SK-N-SH (cell line): ENCODE measurements at regions not wholly inside any gene's neighbourhood (a gene's known extent, or its start where the extent isn't known, plus 50 kb on each side); places are given as distances from the start of the nearest gene placed in this dataset.

Experiments
- CTCF ChIA-PET: fragments of 300-600, 350-600 bp; formaldehyde crosslinking; extraction: SDS; loops from one replicate; lab custom pipeline; 2021; lab: Yijun Ruan, JAX
- POLR2A ChIA-PET: fragments of 350-600 bp; sonication (Branson Sonifier 250); formaldehyde crosslinking; extraction: SDS; loops from one replicate; lab custom pipeline; 2020; ENCODE audit warnings: antibody characterized with exemption, inconsistent platforms; lab: Yijun Ruan, JAX
- DNase-seq: peaks from one replicate; pipeline ENCODE4 v3.0.0; 2012
- H2AFZ ChIP-seq: fragments of 200-600 bp; sonication (generic); 2 replicates; pipeline ENCODE4 v1.8.1; 2016; ENCODE audit warnings: antibody characterized with exemption, mild to moderate bottlenecking, low read depth
- H3F3A ChIP-seq: fragments of 200-600 bp; sonication (generic); replicated peaks from 2 replicates; pipeline ENCODE3; 2016; ENCODE audit warnings: antibody characterized with exemption, mild to moderate bottlenecking; ENCODE audit not compliant: insufficient read depth
- H3K27ac ChIP-seq, 2 experiments: fragments of 200-500 bp in 1 of 2; fragments of 200-600 bp in 1 of 2; sonication (Bioruptor generic) in 1 of 2; sonication (generic), shearing (Covaris generic) in 1 of 2; 2 replicates each; pipeline versions ENCODE4 v1.5.1 to v1.6.1; 2014 to 2016; ENCODE audit warnings: low read depth in 2 of 2, inconsistent platforms in 1 of 2, low read length in 1 of 2, mild to moderate bottlenecking in 1 of 2, mixed read lengths in 1 of 2
- H3K27me3 ChIP-seq: fragments of 200-600 bp; sonication (generic), shearing (Covaris generic); 2 replicates; pipeline ENCODE4 v1.6.1; 2016; ENCODE audit warnings: mixed run types; ENCODE audit not compliant: insufficient read depth
- H3K36me3 ChIP-seq, 2 experiments: fragments of 200-500 bp in 1 of 2; fragments of 200-600 bp in 1 of 2; sonication (Bioruptor generic) in 1 of 2; sonication (generic) in 1 of 2; replicated peaks in 1 of 2; 2 replicates each; pipeline versions ENCODE3 to v1.5.1; 2014 to 2016; ENCODE audit warnings: low read length in 1 of 2, mild to moderate bottlenecking in 1 of 2; ENCODE audit not compliant: insufficient read depth in 2 of 2, control insufficient read depth in 1 of 2
- H3K4me1 ChIP-seq, 2 experiments: fragments of 200-500 bp in 1 of 2; fragments of 200-600 bp in 1 of 2; sonication (Bioruptor generic) in 1 of 2; sonication (generic), shearing (Covaris generic) in 1 of 2; 2 replicates each; pipeline versions ENCODE4 v1.5.1 to v1.6.1; 2014 to 2016; ENCODE audit warnings: low read depth in 1 of 2, low read length in 1 of 2, mixed run types in 1 of 2; ENCODE audit not compliant: insufficient read depth in 2 of 2, control insufficient read depth in 1 of 2
- H3K4me2 ChIP-seq: fragments of 200-600 bp; sonication (generic), shearing (Covaris generic); 2 replicates; pipeline ENCODE4 v1.6.1; 2017; ENCODE audit warnings: mixed run types
- H3K4me3 ChIP-seq, 2 experiments: fragments of 200-500 bp in 1 of 2; fragments of 200-600 bp in 1 of 2; sonication (Bioruptor generic) in 1 of 2; sonication (generic), shearing (Covaris generic) in 1 of 2; 2 replicates each; pipeline versions ENCODE4 v1.5.1 to v1.8.1; 2014 to 2016; ENCODE audit warnings: low read depth in 2 of 2, inconsistent platforms in 1 of 2, low read length in 1 of 2, mild to moderate bottlenecking in 1 of 2, mixed read lengths in 1 of 2, moderate library complexity in 1 of 2
- H3K79me2 ChIP-seq: fragments of 200-600 bp; sonication (generic); 2 replicates; pipeline ENCODE4 v1.8.1; 2017; ENCODE audit warnings: mild to moderate bottlenecking; ENCODE audit not compliant: insufficient read depth
- H3K9ac ChIP-seq: fragments of 200-600 bp; sonication (generic); 2 replicates; pipeline ENCODE4 v1.6.1; 2017; ENCODE audit warnings: mixed run types
- H3K9me2 ChIP-seq: fragments of 200-600 bp; sonication (generic); 2 replicates; pipeline ENCODE4 v1.6.1; 2017; ENCODE audit warnings: mixed run types
- H3K9me3 ChIP-seq: fragments of 200-600 bp; sonication (generic); 2 replicates; pipeline ENCODE4 v1.6.1; 2017; ENCODE audit warnings: mixed run types, mild to moderate bottlenecking, moderate library complexity
- H4K20me1 ChIP-seq: fragments of 200-600 bp; sonication (generic); 2 replicates; pipeline ENCODE4 v1.6.1; 2017; ENCODE audit warnings: mild to moderate bottlenecking, mixed run types; ENCODE audit not compliant: insufficient read depth
- CHD2 ChIP-seq: fragments of 150-350 bp; IDR thresholded peaks from 2 replicates; pipeline ENCODE4 v1.6.1; 2018; ENCODE audit warnings: low read length; ENCODE audit not compliant: partially characterized antibody
- ELF1 ChIP-seq: IDR thresholded peaks from 2 replicates; pipeline ENCODE4 v1.4.0; 2012
- EZH2phosphoT487 ChIP-seq: fragments of 200-600 bp; sonication (generic); IDR thresholded peaks from 2 replicates; pipeline ENCODE4 v1.6.1; 2017; ENCODE audit warnings: low read depth, mixed run types, mild to moderate bottlenecking, antibody characterized with exemption, moderate library complexity, borderline replicate concordance
- GATA2 ChIP-seq: sonication (generic); formaldehyde crosslinking; IDR thresholded peaks from 2 replicates; pipeline ENCODE4 v1.5.0; 2020; ENCODE audit warnings: mild to moderate bottlenecking, missing genetic modification reagents
- JUND ChIP-seq: IDR thresholded peaks from 2 replicates; pipeline ENCODE4 v1.4.0; 2012
- NFIC ChIP-seq: IDR thresholded peaks from 2 replicates; pipeline ENCODE4 v1.4.0; 2012; ENCODE audit warnings: borderline replicate concordance
- NRF1 ChIP-seq: IDR thresholded peaks from 2 replicates; pipeline ENCODE4 v1.6.1; 2012; ENCODE audit warnings: low read depth, mild to moderate bottlenecking, low read length
- RCOR1 ChIP-seq: fragments of 150-350 bp; IDR thresholded peaks from 2 replicates; pipeline ENCODE4 v1.6.1; 2017; ENCODE audit warnings: antibody characterized with exemption, low read length
- RFX5 ChIP-seq: IDR thresholded peaks from 2 replicates; pipeline ENCODE4 v1.6.1; 2012; ENCODE audit warnings: mild to moderate bottlenecking, improper control_type of control experiment, low read length
- RXRA ChIP-seq: IDR thresholded peaks from 2 replicates; pipeline ENCODE4 v1.4.0; 2012; ENCODE audit warnings: low read depth, mild to moderate bottlenecking, borderline replicate concordance
- SIN3A ChIP-seq: IDR thresholded peaks from 2 replicates; pipeline ENCODE4 v1.6.1; 2012; ENCODE audit warnings: low read depth, mild to moderate bottlenecking, low read length, moderate library complexity, borderline replicate concordance
- YY1 ChIP-seq: IDR thresholded peaks from 2 replicates; pipeline ENCODE4 v1.4.0; 2012; ENCODE audit warnings: low read depth, mild to moderate bottlenecking
- WGBS: methylation state at CpG from one replicate; pipeline ENCODE4 v1.1.6; 2017; ENCODE audit warnings: low lambda C conversion rate; 5-methylcytosine and 5-hydroxymethylcytosine counted together
- TF ChIP-seq, protein P1 (sequence below): IDR thresholded peaks from 2 replicates; pipeline ENCODE4 v1.4.0; 2012; ENCODE audit warnings: low read depth
- TF ChIP-seq, protein P2 (sequence below): fragments of 150-350 bp; IDR thresholded peaks from 2 replicates; pipeline ENCODE4 v1.6.1; 2016; ENCODE audit warnings: mild to moderate bottlenecking, low read depth, low read length
- TF ChIP-seq, protein P3 (sequence below): IDR thresholded peaks from 2 replicates; pipeline ENCODE4 v1.4.0; 2012; ENCODE audit warnings: low read depth, borderline replicate concordance
- TF ChIP-seq, protein P4 (sequence below): fragments of 150-350 bp; IDR thresholded peaks from 2 replicates; pipeline ENCODE4 v1.6.1; 2017; ENCODE audit warnings: antibody characterized with exemption, low read length, low read depth, borderline replicate concordance
- TF ChIP-seq, protein P5 (sequence below): IDR thresholded peaks from 2 replicates; pipeline ENCODE4 v1.4.0; 2012; ENCODE audit warnings: low read depth, borderline replicate concordance
- TF ChIP-seq, protein P6 (sequence below): IDR thresholded peaks from 2 replicates; pipeline ENCODE4 v1.6.1; 2012; ENCODE audit warnings: mild to moderate bottlenecking, low read depth, low read length, moderate library complexity

DNA sequence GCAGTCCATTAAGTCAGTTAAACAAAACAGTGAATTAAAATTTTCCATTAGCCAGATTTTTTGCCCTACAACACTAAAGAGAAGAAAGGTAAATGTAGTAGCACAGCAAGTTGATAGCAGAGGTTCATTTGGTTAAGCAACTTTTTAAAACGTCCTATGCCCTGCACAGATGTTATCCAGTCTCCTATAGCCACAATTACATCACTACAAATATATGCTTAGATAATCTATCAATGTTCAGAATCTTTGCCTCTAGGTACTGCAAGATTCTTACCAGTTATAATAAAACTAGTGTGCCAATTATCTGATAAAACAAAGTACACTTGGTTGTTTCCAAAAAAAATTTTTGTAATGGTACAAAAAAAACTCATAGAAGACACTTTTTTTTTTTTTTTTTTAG lies 175.5 kb upstream of the MYO3A start:
- no peaks in the 10 kb centered on the region for H3K36me3 ChIP-seq
- H3K9ac ChIP-seq: no peak overlapping the region
- no peak overlapping the region for H3K4me2 ChIP-seq
- H3K79me2 ChIP-seq: no peaks in the 10 kb centered on the region
- H4K20me1 ChIP-seq: no peaks in the 10 kb centered on the region
- no peaks in the 10 kb centered on the region for H3K9me3 ChIP-seq
- no peaks in the 10 kb centered on the region for H3K9me2 ChIP-seq
- H3K27me3 ChIP-seq: no peaks in the 10 kb centered on the region
- H3K4me1 ChIP-seq: no peaks in the 10 kb centered on the region
- POLR2A ChIA-PET: no interaction called here
- H3K4me3 ChIP-seq: no peak overlapping the region
- no peak overlapping the region for H2AFZ ChIP-seq
- WGBS: 0% methylated on average over 1 of the region's 1 CpG
- TF ChIP-seq NFIC: no peak
- no peak for TF ChIP-seq RCOR1
- TF ChIP-seq RFX5: no peak
- TF ChIP-seq, protein P1, sequence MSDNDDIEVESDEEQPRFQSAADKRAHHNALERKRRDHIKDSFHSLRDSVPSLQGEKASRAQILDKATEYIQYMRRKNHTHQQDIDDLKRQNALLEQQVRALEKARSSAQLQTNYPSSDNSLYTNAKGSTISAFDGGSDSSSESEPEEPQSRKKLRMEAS: no peak
- TF ChIP-seq GATA2 (CRISPR knock-in tag): no peak
- no peak for TF ChIP-seq SIN3A
- no peak for TF ChIP-seq EZH2phosphoT487
- TF ChIP-seq JUND: no peak
- TF ChIP-seq, protein P2, sequence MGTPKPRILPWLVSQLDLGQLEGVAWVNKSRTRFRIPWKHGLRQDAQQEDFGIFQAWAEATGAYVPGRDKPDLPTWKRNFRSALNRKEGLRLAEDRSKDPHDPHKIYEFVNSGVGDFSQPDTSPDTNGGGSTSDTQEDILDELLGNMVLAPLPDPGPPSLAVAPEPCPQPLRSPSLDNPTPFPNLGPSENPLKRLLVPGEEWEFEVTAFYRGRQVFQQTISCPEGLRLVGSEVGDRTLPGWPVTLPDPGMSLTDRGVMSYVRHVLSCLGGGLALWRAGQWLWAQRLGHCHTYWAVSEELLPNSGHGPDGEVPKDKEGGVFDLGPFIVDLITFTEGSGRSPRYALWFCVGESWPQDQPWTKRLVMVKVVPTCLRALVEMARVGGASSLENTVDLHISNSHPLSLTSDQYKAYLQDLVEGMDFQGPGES: no peak
- TF ChIP-seq ELF1: no peak
- TF ChIP-seq, all 33 proteins: peak for 0
- CTCF ChIA-PET: interaction anchor here (0.6 to 1.6 kb wide), 19 partner anchors 11 to 799 kb away, joined by 3 to 20 read pairs (median 3); no protein-coding TSS in a partner anchor
- Histone ChIP-seq H3F3A (no peaks in the 10 kb centered on the region), H3K27ac (no peak overlapping the region)
- DNase-seq: no peak

DNA sequence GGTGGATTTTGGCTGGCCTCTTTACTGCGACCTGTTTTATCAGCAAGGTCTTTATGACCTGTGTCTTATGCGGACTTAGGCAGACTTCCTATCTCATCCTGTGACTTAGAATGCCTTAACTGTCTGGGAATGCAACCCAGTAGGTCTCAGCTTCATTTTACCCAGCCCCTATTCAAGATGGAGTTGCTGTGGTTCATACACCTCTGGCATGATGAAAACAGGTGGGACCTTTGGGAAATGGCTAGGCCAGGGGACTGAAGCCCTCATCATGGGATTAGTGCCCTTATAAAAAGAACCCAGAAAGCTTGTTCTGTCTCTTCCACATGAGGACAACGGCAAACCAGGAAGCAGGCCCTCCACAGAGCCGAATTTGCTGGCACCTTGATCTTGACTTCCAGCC lies 172.1 kb upstream of the MYO3A start:
- no peak overlapping the region for H3K27ac ChIP-seq
- DNase-seq: no peak
- H3K79me2 ChIP-seq: no peaks in the 10 kb centered on the region
- H3K36me3 ChIP-seq: no peaks in the 10 kb centered on the region
- no peaks in the 10 kb centered on the region for H3K9me2 ChIP-seq
- no peaks in the 10 kb centered on the region for H3K27me3 ChIP-seq
- no peaks in the 10 kb centered on the region for H4K20me1 ChIP-seq
- ChIA-PET POLR2A (no interaction called here), CTCF (no interaction called here)
- no peaks in the 10 kb centered on the region for H3K9me3 ChIP-seq
- H3F3A ChIP-seq: no peaks in the 10 kb centered on the region
- WGBS: 17% methylated on average over 4 of the region's 4 CpGs
- H3K4me3 ChIP-seq: no peak overlapping the region
- no peaks in the 10 kb centered on the region; a peak in 1 of 4 replicates for H3K4me1 ChIP-seq
- no peak overlapping the region for H3K4me2 ChIP-seq
- H2AFZ ChIP-seq: no peak overlapping the region
- H3K9ac ChIP-seq: no peak overlapping the region
- TF ChIP-seq, protein P3, sequence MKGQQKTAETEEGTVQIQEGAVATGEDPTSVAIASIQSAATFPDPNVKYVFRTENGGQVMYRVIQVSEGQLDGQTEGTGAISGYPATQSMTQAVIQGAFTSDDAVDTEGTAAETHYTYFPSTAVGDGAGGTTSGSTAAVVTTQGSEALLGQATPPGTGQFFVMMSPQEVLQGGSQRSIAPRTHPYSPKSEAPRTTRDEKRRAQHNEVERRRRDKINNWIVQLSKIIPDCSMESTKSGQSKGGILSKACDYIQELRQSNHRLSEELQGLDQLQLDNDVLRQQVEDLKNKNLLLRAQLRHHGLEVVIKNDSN: no peak
- TF ChIP-seq SIN3A (no peak), NFIC (no peak), NRF1 (no peak), YY1 (no peak), RXRA (no peak), GATA2 (CRISPR knock-in tag) (no peak), JUND (no peak), CHD2 (no peak)
- TF ChIP-seq, protein P4, sequence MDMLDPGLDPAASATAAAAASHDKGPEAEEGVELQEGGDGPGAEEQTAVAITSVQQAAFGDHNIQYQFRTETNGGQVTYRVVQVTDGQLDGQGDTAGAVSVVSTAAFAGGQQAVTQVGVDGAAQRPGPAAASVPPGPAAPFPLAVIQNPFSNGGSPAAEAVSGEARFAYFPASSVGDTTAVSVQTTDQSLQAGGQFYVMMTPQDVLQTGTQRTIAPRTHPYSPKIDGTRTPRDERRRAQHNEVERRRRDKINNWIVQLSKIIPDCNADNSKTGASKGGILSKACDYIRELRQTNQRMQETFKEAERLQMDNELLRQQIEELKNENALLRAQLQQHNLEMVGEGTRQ: no peak
- TF ChIP-seq, protein P5, sequence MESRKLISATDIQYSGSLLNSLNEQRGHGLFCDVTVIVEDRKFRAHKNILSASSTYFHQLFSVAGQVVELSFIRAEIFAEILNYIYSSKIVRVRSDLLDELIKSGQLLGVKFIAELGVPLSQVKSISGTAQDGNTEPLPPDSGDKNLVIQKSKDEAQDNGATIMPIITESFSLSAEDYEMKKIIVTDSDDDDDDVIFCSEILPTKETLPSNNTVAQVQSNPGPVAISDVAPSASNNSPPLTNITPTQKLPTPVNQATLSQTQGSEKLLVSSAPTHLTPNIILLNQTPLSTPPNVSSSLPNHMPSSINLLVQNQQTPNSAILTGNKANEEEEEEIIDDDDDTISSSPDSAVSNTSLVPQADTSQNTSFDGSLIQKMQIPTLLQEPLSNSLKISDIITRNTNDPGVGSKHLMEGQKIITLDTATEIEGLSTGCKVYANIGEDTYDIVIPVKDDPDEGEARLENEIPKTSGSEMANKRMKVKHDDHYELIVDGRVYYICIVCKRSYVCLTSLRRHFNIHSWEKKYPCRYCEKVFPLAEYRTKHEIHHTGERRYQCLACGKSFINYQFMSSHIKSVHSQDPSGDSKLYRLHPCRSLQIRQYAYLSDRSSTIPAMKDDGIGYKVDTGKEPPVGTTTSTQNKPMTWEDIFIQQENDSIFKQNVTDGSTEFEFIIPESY: no peak
- TF ChIP-seq, protein P6, sequence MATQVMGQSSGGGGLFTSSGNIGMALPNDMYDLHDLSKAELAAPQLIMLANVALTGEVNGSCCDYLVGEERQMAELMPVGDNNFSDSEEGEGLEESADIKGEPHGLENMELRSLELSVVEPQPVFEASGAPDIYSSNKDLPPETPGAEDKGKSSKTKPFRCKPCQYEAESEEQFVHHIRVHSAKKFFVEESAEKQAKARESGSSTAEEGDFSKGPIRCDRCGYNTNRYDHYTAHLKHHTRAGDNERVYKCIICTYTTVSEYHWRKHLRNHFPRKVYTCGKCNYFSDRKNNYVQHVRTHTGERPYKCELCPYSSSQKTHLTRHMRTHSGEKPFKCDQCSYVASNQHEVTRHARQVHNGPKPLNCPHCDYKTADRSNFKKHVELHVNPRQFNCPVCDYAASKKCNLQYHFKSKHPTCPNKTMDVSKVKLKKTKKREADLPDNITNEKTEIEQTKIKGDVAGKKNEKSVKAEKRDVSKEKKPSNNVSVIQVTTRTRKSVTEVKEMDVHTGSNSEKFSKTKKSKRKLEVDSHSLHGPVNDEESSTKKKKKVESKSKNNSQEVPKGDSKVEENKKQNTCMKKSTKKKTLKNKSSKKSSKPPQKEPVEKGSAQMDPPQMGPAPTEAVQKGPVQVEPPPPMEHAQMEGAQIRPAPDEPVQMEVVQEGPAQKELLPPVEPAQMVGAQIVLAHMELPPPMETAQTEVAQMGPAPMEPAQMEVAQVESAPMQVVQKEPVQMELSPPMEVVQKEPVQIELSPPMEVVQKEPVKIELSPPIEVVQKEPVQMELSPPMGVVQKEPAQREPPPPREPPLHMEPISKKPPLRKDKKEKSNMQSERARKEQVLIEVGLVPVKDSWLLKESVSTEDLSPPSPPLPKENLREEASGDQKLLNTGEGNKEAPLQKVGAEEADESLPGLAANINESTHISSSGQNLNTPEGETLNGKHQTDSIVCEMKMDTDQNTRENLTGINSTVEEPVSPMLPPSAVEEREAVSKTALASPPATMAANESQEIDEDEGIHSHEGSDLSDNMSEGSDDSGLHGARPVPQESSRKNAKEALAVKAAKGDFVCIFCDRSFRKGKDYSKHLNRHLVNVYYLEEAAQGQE: no peak
